GM12878 (cell line): ENCODE measurements at regions not wholly inside any gene's neighbourhood (a gene's known extent, or its start where the extent isn't known, plus 50 kb on each side); places are given as distances from the start of the nearest gene placed in this dataset.

ENCODE experiments used
- ATAC-seq: fragments of 200-7000 bp; cut with Tn5 transposase; 3 replicates; pipeline ENCODE4 v1.9.1; 2020; ENCODE audit warnings: mild to moderate bottlenecking, moderate library complexity
- BruUV-seq: library from RNA; stranded (reverse); fragments of 400-500 nt; replicated peaks from 2 replicates; lab custom pipeline; 2021; lab: Mats Ljungman, UMichigan
- CTCF ChIA-PET: fragments of 300-600 bp; sonication (Branson Sonifier 250); formaldehyde crosslinking; extraction: SDS; loops from one replicate; lab custom pipeline; 2021; ENCODE audit warnings: inconsistent platforms; lab: Yijun Ruan, JAX
- POLR2A ChIA-PET: fragments of 350-600 bp; formaldehyde crosslinking; extraction: SDS; loops from one replicate; lab custom pipeline; 2021; ENCODE audit warnings: inconsistent platforms; lab: Charles Lee
- RAD21 ChIA-PET: fragments of 300-600 bp; sonication (Branson Sonifier 250); formaldehyde crosslinking; loops from one replicate; lab custom pipeline; 2023; ENCODE audit warnings: antibody characterized with exemption; ENCODE audit not compliant: unreplicated experiment; lab: Charles Lee
- SMC1A ChIA-PET: fragments of 300-600 bp; sonication (Branson Sonifier 250); formaldehyde crosslinking; loops from one replicate; lab custom pipeline; 2023; ENCODE audit not compliant: unreplicated experiment, uncharacterized antibody; lab: Charles Lee
- DNase-seq: peaks from one replicate; pipeline ENCODE4 v3.0.0-alpha.2; 2011; ENCODE audit warnings: low read depth, low spot score
- FAIRE-seq: peaks from 3 replicates; lab custom pipeline; 2011; peaks lifted over from hg19 to GRCh38; lab: Jason Lieb, UNC
- H2AFZ ChIP-seq: 2 replicates; pipeline ENCODE4 v1.6.0; 2011; ENCODE audit warnings: low read depth, low read length, control low read depth; ENCODE audit not compliant: control insufficient read depth
- H3K27ac ChIP-seq: 2 replicates; pipeline ENCODE4 v1.5.1; 2011; ENCODE audit warnings: control low read depth; ENCODE audit not compliant: control insufficient read depth, insufficient read depth
- H3K27me3 ChIP-seq, 2 experiments: replicated peaks in 1 of 2; 2 replicates each; pipeline versions ENCODE4 v1.6.0 to v1.6.1; 2011; ENCODE audit warnings: low read length in 1 of 2; ENCODE audit not compliant: control insufficient read depth in 2 of 2, insufficient read depth in 2 of 2
- H3K36me3 ChIP-seq, 2 experiments: 2 replicates each; pipeline ENCODE4 v1.5.1; 2011; ENCODE audit warnings: low read length in 1 of 2; ENCODE audit not compliant: control insufficient read depth in 2 of 2, insufficient read depth in 2 of 2
- H3K4me1 ChIP-seq: 2 replicates; pipeline ENCODE4 v1.6.1; 2011; ENCODE audit warnings: mild to moderate bottlenecking, low read length, moderate library complexity, mixed read lengths; ENCODE audit not compliant: control insufficient read depth, insufficient read depth
- H3K4me2 ChIP-seq: 2 replicates; pipeline ENCODE4 v1.6.0; 2011; ENCODE audit warnings: control low read depth; ENCODE audit not compliant: control insufficient read depth, insufficient read depth
- H3K4me3 ChIP-seq: fragments of 200-600 bp; sonication (generic); 2 replicates; pipeline ENCODE4 v1.5.1; 2016
- H3K79me2 ChIP-seq: 2 replicates; pipeline ENCODE4 v1.6.0; 2011; ENCODE audit warnings: low read length; ENCODE audit not compliant: control insufficient read depth, insufficient read depth
- H3K9ac ChIP-seq: 2 replicates; pipeline ENCODE4 v1.8.0; 2011; ENCODE audit warnings: low read length, control low read depth, mixed read lengths; ENCODE audit not compliant: control insufficient read depth, insufficient read depth
- H3K9me3 ChIP-seq: replicated peaks from 3 replicates; pipeline ENCODE4 v1.5.1; 2011; ENCODE audit warnings: mild to moderate bottlenecking, low read length; ENCODE audit not compliant: control insufficient read depth, insufficient read depth
- H4K20me1 ChIP-seq: 2 replicates; pipeline ENCODE4 v1.6.0; 2011; ENCODE audit not compliant: control insufficient read depth, insufficient read depth
- CBX3 ChIP-seq: fragments of 200-600 bp; sonication (generic); IDR thresholded peaks from 2 replicates; pipeline ENCODE4 v1.6.1; 2016; ENCODE audit warnings: low read depth, borderline replicate concordance
- HDGF ChIP-seq: fragments of 450-650 bp; IDR thresholded peaks from 2 replicates; pipeline ENCODE4 v1.6.1; 2016; ENCODE audit warnings: antibody characterized with exemption
- PRDM15 ChIP-seq: fragments of 450-650 bp; formaldehyde crosslinking; IDR thresholded peaks from 2 replicates; pipeline ENCODE4 v1.4.0; 2020; ENCODE audit warnings: mild to moderate bottlenecking, moderate library complexity
- SMAD5 ChIP-seq: IDR thresholded peaks from 2 replicates; pipeline ENCODE4 v1.6.1; 2016; ENCODE audit warnings: antibody characterized with exemption, low read depth
- STAT3 ChIP-seq: IDR thresholded peaks from 2 replicates; pipeline ENCODE4 v1.6.1; 2011; ENCODE audit warnings: low read depth, low read length, improper control_type of control experiment
- WGBS: methylation state at CpG from one replicate; pipeline ENCODE4 v1.1.6; 2016; ENCODE audit warnings: low lambda C conversion rate; ENCODE audit not compliant: insufficient replicate concordance, insufficient coverage; ENCODE audit errors: missing lambda C conversion rate; 5-methylcytosine and 5-hydroxymethylcytosine counted together
- in situ Hi-C: fragments of 300-500 bp; cut with MboI; formaldehyde crosslinking; loops from 9 replicates; pipeline ENCODE4 v1.14.3; 2018; ENCODE audit warnings: mixed read lengths
- intact Hi-C: fragments of 100-400 bp; cut with micrococcal nuclease; formaldehyde crosslinking; loops from one replicate; pipeline ENCODE4 v1.14.2; 2022; ENCODE audit not compliant: unreplicated experiment

GRCh38 chr12:91613223-91613779, 430.7 kb upstream of the DCN start:
- Histone ChIP-seq H3K4me3 (no peak overlapping the region), H3K4me2 (no peak overlapping the region), H3K9me3 (no peaks in the 10 kb centered on the region), H3K27me3 (no peaks in the 10 kb centered on the region), H3K36me3 (no peaks in the 10 kb centered on the region), H3K79me2 (no peaks in the 10 kb centered on the region)
- BruUV-seq = no TSS peak
- no peak for FAIRE-seq
- no peak for ATAC-seq
- ChIA-PET CTCF (interaction anchor here (0.9 to 1.0 kb wide), 2 partner anchors 36 to 198 kb away, joined by 3 read pairs; no protein-coding TSS in a partner anchor), POLR2A (no interaction called here)
- no peak for DNase-seq
- in situ Hi-C loops = no loop called here
- intact Hi-C loops = no loop called here
- no peak for TF ChIP-seq CBX3
- no peak for TF ChIP-seq PRDM15 (CRISPR knock-in tag)
- no peak for TF ChIP-seq STAT3
- no peak for TF ChIP-seq HDGF
- no peak for TF ChIP-seq SMAD5
- TF ChIP-seq, all 136 proteins: peak for 0
- H4K20me1 ChIP-seq = no peaks in the 10 kb centered on the region
- no peaks in the 10 kb centered on the region for H3K4me1 ChIP-seq
- no peak overlapping the region for H3K27ac ChIP-seq
- ChIA-PET RAD21 (no interaction called here), SMC1A (interaction anchor here (1.2 to 1.7 kb wide), 2 partner anchors 26 to 30 kb away, joined by 3 to 4 read pairs; no protein-coding TSS in a partner anchor)
- 45% methylated on average over 4 of the region's 4 CpGs for WGBS
- no peak overlapping the region for H2AFZ ChIP-seq
- no peak overlapping the region for H3K9ac ChIP-seq
